Inflammatory macrophage (primary cell): ENCODE measurements at regions not wholly inside any gene's neighbourhood (a gene's known extent, or its start where the extent isn't known, plus 50 kb on each side); places are given as distances from the start of the nearest gene placed in this dataset.

Source experiments
- DNase-seq, 2 donors: peaks; one replicate each; pipeline ENCODE4 v3.0.0-alpha.2; 2020 to 2022

DNA sequence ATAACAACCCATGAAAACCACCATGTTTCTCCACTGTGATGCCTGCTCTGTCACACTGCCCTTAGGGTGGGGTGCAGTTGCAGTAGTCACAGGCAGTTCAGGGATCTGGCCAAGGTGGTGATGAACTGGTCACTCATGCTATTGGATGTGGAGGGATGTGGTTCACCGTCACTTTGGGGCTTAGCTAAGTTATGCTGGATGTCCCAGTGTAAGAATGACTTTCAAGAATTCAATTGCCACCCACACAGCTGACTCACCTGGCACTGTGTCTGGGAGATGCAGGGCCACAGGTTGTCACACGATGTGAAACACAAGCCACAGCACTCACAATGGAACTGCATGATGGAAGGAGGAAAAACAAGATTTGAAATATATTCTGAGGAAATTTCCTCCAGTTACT lies 146.1 kb upstream of the CTNNB1 start:
- no peak for DNase-seq

DNA sequence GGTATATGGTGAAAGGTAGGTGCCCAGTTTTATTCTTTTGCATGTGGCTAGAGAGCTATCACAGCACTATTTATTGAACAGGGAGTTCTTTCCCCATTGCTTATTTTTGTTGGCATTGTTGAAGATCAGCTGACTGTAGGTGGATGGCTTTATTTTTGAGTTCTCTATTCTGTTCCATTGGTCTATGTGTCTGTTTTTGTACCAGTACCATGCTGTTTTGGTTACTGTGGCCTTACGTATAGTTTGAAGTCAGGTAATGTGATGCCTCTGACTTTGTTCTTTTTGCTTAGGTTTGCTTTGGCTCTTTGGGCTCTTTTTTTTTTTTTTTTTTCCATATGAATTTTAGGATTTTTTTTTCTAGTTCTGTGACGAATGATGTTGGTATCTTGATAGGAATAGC lies 139.2 kb upstream of the CTNNB1 start:
- DNase-seq = no peak

DNA sequence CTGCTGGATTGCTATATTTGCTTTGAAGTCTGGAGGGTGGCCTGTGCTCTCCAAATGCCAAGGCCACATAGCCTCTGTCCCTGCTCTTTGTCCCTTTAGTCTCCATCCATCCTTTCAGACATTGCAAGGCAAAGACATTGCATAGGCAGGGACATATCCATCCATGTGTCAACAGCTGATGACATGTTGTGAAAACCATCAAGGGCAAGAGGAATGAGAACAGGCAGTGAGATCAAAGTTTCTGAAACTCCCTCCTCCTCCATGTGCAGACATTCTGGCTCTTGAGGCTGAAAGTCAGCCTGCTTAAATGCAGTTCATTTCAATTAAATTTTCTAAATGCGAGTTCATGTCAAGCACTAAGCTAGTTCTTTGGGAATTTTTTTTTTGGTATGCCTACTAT lies 135.2 kb upstream of the CTNNB1 start:
- no peak for DNase-seq

DNA sequence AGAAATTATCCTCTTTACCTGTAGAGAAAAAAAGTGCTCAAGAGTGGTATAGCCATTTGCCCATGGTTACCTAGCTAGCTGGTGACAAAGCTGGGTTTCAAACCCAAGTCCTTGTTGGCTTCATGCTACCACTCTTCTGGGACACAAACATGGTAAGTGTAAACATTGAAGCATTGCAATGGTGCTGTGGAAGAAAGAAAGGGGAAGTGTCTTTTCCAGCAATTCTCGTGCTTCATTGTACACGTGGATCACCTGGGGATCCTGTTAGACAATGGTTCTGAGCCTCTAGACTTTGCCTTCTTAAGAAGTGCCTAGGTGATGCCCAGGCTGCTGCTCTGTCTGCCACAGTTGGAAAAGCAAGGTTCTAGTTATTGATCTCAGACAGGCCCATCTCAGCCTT lies 134.8 kb upstream of the CTNNB1 start:
- no peak for DNase-seq

DNA sequence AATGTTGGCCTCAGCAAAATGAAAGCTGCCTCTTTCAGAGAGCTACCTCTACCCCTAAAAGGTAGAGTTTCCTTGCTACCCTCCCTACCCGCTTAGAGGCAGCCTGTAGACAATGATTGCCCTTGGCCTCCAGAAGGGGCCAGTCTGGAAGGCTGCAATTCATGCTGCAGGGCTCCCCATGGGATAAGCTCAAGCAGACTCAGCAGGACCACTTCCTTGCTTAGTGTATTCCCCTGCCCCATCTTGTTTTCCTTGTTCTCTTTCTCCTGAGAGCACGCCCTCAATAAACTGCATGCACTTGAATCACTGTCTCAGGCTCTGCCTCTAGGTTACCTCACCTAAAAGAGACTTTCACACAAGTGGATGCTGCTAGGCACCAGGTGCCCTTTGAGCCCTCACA lies 134.0 kb upstream of the CTNNB1 start:
- no peak for DNase-seq

DNA sequence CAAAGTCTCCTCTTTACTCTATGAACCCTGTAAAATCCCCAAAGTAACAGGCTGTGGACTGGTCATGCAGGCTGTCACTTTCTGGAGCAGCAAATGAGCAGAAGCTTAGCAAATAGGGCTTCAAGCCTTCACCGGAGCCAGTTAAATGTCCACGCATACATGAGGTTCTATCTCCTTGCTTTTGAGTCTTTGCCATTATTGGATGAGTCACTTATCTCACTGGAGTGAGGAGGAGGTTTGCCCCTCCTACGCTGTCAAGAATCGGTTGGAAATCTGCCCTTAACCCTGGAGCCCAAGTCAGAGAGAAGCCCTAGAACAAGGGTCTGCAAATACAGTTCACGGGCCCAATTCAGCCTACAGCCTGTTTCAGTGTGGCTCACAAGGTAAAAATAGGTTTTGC lies 126.1 kb upstream of the CTNNB1 start:
- no peak for DNase-seq

DNA sequence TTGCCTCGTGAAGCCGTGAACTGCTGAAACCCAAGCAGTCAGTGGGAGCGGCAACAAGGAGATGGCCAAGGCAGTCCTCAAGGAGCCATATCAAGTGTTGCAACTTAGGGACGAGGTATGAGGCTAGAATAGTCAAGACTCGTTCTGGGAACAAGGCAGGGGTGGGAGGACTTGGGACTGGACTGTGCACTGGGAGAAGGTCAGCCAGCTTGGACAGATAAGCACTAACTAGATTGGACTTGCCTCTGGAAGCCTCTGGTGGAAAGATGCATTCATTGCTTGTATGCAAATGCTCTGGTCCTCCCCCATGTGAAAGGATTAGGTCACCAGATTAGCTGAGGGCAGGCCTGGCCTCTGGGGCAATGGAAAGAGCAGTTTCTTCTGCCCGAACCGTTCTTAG lies 123.3 kb upstream of the CTNNB1 start:
- no peak for DNase-seq

DNA sequence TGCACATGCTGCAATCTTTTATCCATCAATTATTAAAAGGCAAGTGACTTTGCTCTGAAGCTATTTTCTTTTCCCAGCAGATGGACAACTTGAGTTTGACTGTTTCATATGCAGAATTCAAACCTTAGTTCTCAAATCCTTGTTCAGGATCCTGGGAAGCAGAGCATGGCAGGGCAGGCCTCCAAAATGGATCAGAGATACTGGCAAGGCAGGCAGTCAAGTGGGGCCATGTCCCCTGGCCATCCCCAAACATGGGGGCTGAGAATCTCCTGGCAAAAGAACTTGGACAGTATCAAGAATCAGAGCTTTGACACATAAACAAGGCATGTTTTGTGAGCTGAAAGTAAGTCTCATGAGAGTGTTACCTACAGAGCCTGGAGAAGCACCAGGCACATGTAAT lies 122.9 kb upstream of the CTNNB1 start:
- DNase-seq = no peak

DNA sequence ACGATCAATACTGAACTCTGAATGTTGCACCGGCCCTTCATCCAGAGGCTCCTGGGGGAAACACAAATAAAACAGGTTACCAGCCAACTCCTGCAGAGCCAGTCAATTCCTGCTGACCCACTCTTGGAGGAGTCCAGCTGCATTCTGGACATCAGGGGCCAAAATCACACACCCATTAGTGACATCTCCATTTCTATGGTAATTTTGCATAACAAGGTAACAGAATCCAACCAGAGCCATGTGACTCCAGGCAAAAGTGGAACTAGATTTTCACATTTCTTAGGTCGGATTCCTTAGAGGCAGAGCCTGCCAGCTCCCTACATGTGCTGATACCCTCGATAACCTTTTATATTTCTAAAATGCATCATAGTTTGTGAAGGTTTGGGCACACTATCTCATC lies 119.2 kb upstream of the CTNNB1 start:
- DNase-seq = no peak

DNA sequence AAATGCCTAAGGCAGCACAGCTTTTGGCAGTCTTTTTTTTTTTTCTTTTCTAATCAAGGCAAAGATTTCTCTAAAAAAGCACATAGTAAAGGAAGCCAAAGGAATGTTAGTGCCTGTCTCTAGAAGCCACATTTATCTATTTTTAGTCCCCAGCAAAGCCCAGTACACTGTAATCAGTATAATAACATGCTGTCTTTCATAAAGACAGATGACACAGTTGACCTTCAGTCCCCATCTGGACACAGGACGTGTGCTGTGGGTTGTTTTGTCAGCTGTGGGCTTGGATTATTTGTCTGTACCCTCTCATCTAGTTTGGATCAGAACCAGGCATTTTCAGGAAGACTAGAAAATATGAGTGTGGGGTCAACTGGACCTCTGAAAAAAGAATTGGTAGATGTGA lies 110.4 kb upstream of the CTNNB1 start:
- DNase-seq = no peak

DNA sequence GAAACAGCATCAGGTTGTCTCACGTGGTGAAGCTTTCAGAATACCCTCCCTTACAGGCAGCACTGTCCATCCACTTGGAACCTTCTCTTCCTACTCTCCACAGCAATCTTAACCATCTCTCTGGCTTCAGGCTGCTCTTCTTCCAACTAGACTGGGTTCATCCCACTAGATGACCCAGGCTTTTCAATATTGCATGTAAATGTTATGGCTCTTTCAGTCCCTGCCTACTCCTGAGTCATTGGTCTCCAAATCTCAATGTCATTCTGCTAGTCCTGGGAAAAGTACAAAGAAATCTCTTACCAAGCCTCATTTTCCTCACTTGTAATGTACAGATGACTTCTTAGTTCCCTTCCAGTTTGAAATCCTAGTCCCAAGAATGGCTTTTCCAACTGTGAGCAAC lies 109.7 kb upstream of the CTNNB1 start:
- no peak for DNase-seq

DNA sequence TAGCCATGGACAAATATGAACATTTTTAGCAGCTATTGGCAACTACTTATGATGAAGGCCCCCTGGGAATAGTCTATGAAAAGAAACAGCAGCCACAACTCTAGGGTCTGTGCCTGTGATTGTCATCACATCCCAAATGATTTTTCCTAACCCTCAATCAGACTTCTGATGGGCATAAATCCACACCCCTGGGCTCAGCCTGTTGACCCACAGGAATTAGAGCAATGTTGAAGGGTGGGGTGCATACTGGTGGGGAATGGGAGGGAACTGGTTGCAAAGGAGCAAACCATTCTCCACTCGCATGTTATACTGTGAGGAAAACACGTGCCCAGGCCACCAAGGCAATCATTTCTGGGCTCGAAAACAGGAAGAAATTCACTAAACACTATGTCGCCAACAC lies 106.5 kb upstream of the CTNNB1 start:
- DNase-seq = no peak

DNA sequence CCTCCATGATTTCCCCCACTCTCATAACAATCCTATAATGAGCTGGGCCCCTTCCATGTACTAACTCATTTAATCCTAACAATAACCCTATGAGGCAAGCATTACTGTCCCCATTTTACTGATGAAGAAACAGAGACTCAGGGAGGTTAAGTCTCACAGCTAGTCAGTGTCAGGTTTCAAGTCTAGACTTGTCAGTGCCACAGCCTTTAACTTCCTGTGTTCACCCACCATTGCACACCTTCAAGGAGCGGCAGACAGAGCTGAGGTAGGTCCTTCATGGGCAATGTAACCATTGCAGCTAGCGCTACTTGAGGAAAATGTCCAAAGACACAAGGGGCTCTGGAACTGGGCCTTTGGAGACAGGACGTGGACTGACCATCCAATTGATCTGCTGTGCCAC lies 105.8 kb upstream of the CTNNB1 start:
- no peak for DNase-seq

DNA sequence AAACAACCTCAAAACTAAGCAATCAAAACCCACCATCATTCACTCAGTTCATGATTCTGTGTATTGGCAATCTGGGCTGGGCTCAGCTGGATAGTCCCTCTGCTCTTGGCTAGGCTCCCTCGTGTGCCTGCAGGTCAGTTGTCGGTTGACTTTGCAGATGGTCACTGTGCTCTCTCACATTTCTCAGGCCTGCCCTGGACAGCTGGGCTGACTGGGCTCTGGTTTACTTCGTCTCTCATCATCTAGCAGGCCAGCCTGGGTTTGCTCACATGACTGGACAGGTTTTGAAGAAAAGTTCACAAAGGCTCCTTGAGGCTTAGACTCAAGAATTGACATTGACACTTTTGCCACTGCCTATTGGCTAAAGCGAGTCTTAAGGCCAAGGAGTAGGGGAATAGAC lies 105.0 kb upstream of the CTNNB1 start:
- DNase-seq = no peak

DNA sequence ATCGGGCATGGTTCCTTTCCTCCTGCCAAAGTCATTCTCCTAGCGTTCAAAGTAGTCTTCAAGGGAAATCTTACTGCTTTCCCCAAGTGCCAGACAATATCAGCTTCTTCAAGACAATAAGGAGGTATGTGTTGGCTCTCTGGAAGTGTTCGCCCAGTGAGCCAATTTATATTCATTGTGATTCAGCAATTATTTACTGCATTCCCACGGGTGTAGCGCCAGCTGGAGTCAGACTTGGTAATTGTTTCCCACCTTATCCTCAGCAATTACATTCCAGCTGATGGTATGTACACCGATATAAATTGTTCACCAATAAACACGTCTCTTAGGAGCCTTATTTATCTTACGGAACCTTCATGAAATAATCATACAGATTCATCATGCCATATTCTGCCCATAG lies 103.6 kb upstream of the CTNNB1 start:
- DNase-seq = no peak

DNA sequence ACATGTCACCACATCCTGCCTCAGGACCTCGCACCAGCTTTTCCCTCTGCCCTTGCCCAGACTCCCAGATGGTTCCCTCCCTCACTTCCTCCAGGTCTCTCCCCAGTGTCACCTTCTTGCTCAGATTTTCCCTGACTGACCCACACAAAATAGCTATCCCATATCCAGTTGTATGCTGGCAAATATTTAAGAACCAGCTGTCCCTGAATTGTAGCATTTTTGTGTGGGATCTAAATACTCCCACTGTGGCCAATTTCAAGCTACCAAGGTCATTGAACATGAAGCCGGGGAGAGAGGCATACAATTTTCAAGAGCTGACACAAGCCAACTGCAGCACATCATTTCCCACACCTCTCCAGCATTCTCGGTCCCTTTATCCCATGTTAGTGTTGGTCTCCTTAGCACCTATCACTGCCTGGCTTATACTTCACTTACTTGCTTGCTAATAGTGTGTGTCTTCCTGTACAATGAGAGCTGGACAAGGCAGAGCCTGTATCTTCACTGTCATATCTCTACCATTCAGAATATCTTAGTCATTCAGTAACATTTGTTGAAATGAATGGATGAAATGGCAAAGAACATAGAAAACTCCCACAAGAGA lies 101.3 kb upstream of the CTNNB1 start:
- DNase-seq = no peak

DNA sequence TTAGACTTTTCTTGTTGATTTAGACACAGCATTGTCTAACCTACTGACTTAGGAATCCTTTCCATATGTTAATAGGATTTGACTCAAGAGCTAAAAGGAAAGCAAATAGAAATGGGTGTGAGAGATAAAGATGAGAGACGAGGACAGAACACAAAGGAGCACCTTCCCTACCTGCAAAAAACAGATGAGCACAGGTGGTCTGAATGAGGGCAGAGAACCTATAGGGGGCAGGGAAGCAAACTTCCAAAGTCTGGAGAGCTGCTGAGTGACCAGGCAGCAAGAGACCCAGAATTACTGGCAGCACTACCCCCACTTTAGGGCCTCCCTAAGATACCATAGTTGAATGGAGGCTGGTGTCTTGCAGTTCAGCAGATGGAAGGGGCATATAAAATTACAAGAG lies 98.1 kb upstream of the CTNNB1 start:
- DNase-seq = no peak

DNA sequence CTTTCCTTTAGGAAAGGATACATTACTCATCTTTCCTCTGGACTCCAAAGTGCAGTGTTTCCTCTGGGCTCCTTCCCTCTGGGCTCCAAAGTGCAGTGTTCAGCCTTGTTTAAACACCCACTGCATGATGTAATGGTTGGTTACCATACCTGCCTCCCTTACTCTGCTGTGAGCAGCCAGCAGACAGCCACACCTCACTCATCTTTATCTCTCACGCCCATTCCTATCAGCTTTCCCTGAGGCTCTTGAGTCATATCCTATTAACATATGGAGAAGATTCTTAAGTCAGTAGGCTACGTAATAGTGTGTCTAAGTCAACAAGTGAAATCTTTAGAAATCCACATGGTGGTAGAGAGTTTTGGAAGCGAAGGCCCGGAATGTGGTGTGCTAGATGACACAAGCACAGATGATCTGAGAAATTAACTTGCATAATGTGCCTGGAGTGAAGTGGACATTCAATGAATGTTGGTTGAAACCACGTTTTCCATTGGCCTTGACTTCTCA lies 97.2 kb upstream of the CTNNB1 start:
- DNase-seq = no peak

DNA sequence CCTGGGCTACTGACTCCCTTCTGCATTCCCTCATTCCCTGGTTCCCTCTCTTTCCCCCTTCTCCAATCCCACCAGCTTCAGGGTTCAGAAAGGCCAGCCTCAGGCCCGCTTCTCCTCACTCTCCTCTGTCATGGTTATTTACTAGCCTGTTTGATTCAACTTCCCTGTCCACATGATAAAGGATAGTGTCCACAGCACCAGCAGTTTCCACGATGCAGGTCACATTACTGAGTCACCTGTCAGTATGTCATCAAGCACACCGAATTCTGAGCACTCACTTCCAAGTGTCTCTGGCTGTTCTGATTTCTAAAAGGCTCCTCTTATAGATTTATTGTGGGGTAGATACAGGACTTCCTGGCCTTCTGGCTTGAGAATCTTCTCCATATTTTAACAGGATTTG lies 96.6 kb upstream of the CTNNB1 start:
- no peak for DNase-seq

DNA sequence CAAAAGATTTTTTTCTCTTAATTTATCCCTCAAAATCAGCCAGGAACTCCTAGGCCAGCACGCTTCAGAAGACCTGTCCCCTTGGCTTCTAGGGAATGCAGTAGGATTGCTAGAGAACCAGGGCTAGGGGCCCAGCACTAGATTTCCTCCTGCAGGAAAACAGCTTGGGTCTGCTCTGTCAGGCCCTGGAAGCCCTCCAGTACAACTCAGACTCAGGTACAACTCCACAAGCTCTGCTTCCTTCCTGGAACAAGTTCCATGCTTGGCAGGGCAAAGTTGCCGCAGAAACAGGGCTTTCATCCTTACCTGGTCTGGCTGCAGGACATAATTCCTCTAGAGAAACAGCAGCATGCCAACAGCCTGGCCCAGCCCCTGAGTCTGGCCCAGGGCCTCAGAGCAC lies 96.1 kb upstream of the CTNNB1 start:
- no peak for DNase-seq

DNA sequence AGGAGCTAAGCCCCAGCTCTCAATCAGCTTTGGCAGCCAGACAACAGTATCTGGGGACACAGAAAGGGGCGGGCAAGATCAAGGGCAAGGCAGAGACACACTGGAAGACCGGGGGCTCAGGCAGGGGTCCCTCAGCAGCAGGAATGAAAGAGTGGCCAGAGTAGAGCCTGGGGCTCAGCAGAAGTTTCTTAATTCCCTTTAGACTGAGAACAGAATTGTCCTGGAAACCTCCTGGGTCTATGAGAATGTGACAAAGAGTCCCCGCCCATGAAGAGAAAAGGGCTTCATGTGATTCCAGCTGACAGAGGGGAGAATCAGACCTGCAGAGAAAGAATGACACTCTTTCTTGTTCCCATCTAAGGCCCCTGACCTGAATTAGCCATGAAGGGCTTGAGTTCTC lies 95.2 kb upstream of the CTNNB1 start:
- DNase-seq = no peak

DNA sequence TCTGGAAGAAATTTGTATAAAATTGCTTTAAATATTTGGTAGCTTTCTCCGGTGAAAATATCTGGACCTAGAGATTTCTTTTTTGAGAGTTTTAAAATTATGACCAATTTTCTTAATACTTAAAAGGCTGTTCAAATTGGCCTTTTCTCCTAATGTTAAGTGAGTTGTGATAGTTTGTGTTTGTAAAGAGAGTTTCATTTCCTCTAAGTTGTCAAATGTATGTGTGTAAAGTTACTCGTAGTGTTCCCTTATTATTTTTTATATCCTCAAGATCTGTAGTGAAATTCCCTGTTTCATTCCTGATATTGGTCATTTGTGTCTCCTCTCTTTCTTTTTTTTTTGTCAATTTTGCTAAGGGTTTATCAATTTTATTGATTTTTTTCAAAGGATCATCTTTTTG lies 92.6 kb upstream of the CTNNB1 start:
- peak in 1 of 2 donors; percentile 38 for DNase-seq

DNA sequence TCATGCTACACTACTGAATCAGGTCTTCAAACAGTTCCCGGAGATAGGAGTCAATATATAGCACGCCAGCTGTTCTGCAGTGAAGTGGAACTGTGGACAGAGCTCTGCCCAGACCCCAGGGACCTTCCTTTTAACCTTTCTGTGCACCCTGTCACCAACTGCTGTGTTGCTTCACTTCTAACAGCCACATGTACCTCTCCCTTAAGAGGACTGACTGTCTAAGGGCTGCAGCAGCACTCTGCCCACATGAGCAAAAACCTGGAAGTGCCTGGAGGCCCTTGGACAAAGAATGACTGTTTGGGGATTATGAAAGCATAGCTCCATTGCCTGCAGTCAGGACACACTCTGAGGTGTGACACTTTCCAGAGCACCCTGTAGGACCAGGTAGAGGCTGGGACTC lies 88.3 kb upstream of the CTNNB1 start:
- DNase-seq = peak; percentile 48 to 74

DNA sequence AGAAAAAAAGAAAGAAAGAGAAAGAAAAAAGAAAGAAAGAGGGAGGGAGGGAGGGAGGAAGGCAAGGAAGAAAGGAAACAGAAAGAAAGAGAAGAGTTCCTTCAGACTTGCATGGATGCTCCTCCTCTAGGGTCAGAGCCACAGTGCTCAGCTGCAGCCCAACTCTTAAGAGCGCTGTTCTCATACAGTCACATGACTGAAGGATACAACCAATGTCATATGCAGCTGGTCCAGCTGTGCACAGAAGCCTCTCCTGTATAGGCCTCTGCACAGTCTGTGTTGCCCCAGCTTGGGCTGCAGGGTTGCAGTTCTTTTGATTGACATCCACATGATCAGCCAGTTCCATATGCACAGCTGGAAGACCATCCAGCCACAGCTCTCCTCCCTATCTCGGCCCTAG lies 86.8 kb upstream of the CTNNB1 start:
- no peak for DNase-seq

DNA sequence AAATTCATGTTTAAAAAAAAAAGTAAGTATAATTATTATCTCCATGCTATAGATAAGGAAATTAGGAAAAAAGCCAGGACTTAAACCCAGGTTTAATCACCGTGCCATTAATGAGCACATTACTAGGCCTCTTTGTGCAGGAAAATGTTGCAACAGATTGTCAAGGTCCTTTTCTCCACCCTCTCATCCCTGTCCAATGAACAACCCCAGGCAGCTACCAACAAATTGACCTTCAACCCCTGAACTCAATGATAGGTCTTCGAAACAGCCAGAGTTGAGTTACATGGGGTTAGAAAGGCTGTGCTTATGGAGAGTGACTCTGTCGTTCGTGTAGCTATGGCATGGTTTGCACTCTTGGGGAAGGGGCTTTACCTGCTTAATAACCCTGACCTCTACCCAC lies 84.2 kb upstream of the CTNNB1 start:
- DNase-seq = no peak

DNA sequence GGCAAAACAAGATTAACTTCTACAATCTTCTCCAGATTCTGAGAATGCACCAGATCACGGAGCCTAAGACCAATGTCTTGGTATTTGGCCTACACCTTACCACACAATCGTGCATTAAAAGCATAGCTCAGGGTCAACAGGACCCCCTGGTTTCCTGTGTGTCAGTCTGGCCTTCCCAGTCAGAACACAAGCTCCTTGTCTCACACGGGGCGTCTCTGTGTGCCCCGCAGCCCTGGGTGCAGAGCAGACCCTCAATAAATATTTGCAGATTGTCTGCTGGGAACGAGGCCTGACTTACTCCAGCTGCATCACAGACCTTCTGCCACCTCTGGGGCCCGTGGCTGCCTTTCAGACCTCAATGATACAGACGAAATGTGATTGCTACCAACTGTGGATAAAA lies 82.5 kb upstream of the CTNNB1 start:
- DNase-seq = no peak
